ENCODE measurements at regions not wholly inside any gene's neighbourhood (a gene's known extent, or its start where the extent isn't known, plus 50 kb on each side); places are given as distances from the start of the nearest gene placed in this dataset.

DNA sequence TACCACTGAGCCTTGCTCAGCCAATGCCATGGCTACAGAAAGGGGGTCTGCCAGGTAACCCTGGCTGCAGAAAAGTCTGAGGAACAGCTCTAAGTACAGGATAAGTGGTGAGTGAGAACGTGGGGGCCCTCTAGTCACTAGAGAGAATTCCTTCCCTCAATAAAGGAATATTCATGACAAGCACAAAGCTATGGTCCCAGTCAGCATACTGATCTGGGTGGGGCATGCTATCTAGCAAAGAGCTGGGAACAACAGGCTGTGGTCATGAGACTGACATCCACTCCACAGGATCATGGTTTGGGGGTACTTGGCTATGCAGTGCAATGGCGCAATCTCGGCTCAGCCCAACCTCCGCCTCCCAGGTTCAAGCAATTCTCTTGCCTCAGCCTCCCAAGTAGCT, 140.4 kb downstream of the MTHFS start:
- H3K27me3 ChIP-seq (ENCODE audit: low read depth, low read length), result no peaks in the 10 kb centered on the region
- no peak overlapping the region for H3K9ac ChIP-seq (ENCODE audit: low read length)
- H2AFZ ChIP-seq (ENCODE audit: low read depth, low read length), result no peak overlapping the region
- H3K4me1 ChIP-seq (ENCODE audit: low read length), result peaks cover 27% of the 10 kb centered on the region
- no peak overlapping the region for H3K4me3 ChIP-seq (ENCODE audit: low read length)
- TF ChIP-seq, protein P1, sequence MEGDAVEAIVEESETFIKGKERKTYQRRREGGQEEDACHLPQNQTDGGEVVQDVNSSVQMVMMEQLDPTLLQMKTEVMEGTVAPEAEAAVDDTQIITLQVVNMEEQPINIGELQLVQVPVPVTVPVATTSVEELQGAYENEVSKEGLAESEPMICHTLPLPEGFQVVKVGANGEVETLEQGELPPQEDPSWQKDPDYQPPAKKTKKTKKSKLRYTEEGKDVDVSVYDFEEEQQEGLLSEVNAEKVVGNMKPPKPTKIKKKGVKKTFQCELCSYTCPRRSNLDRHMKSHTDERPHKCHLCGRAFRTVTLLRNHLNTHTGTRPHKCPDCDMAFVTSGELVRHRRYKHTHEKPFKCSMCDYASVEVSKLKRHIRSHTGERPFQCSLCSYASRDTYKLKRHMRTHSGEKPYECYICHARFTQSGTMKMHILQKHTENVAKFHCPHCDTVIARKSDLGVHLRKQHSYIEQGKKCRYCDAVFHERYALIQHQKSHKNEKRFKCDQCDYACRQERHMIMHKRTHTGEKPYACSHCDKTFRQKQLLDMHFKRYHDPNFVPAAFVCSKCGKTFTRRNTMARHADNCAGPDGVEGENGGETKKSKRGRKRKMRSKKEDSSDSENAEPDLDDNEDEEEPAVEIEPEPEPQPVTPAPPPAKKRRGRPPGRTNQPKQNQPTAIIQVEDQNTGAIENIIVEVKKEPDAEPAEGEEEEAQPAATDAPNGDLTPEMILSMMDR (IDR thresholded peaks at IDR 0.05; ENCODE audit: low read depth, low read length), result no peak
- TF ChIP-seq EZH2phosphoT487 (IDR thresholded peaks at IDR 0.05; ENCODE audit: low read depth), result no peak
- no peaks in the 10 kb centered on the region for H4K20me1 ChIP-seq (ENCODE audit: insufficient read depth, low read length)
- no peak overlapping the region for H3K4me2 ChIP-seq (ENCODE audit: low read length)
- no peak overlapping the region for H3K27ac ChIP-seq (ENCODE audit: low read length)
- H3K79me2 ChIP-seq (ENCODE audit: low read length), result no peaks in the 10 kb centered on the region
- H3K36me3 ChIP-seq (replicated peaks; ENCODE audit: low read depth, low read length), result no peaks in the 10 kb centered on the region
- no peaks in the 10 kb centered on the region for H3K9me3 ChIP-seq (ENCODE audit: insufficient read depth, low read length)

DNA sequence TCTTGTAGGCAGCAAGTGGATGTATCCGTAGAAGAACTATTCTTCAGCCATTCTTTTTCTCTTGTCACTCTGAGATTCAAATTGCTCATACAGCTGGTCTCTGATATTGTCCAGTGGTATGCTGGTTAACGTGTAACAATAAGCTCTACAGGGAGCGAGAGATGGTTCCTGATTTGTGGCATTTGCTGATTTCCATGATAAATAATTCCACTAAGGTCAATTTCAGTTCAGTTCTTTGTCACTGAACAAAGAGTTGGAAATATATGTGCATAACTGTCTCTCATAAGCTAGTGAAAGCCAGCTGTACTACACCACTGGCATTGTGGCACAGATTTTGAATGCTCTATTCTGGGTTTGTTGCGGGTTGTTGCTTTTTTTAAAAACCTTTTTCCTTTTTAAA, 131.7 kb downstream of the MTHFS start:
- Histone ChIP-seq H2AFZ (ENCODE audit: low read depth, low read length) (0 out of 2 replicates have a peak overlapping the region, but pooled peaks have one; percentile 4), H3K4me2 (ENCODE audit: low read length) (no peak overlapping the region), H3K4me1 (ENCODE audit: low read length) (peaks cover 51% of the 10 kb centered on the region), H4K20me1 (ENCODE audit: insufficient read depth, low read length) (no peaks in the 10 kb centered on the region), H3K4me3 (ENCODE audit: low read length) (no peak overlapping the region), H3K27me3 (ENCODE audit: low read depth, low read length) (no peaks in the 10 kb centered on the region), H3K79me2 (ENCODE audit: low read length) (no peaks in the 10 kb centered on the region), H3K36me3 (replicated peaks; ENCODE audit: low read depth, low read length) (peaks cover 3% of the 10 kb centered on the region), H3K9me3 (ENCODE audit: insufficient read depth, low read length) (no peaks in the 10 kb centered on the region), H3K27ac (ENCODE audit: low read length) (no peak overlapping the region), H3K9ac (ENCODE audit: low read length) (no peak overlapping the region)
- no peak for TF ChIP-seq EZH2phosphoT487 (IDR thresholded peaks at IDR 0.05; ENCODE audit: low read depth)
- TF ChIP-seq, protein P1 (IDR thresholded peaks at IDR 0.05; ENCODE audit: low read depth, low read length), result no peak

DNA sequence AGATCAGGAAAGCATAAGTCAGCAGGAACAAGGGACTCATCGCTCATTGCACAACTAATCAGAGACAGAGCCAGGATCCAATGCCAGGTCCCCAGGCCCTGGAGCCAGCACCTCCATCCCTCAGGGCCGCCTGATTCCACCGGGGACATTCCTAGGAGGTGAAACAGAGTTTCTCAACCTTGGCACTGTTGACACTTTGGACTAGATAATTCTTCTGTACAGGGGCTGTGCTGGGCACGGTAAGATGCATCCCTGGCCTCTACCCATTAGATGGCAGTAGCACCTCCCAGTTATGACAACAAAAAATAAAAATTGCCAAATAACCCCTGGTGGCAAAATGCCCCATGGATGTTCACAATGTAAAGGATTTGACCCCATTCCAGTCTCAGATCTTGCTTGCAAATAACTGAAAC, 127.7 kb downstream of the MTHFS start:
- Histone ChIP-seq H3K4me3 (ENCODE audit: low read length) (no peak overlapping the region), H3K9ac (ENCODE audit: low read length) (peak overlapping the region; percentile 6; the same call in 1 of the 2 replicates), H3K4me2 (ENCODE audit: low read length) (no peak overlapping the region), H3K4me1 (ENCODE audit: low read length) (peaks cover 19% of the 10 kb centered on the region; the same call in 1 of the 2 replicates), H2AFZ (ENCODE audit: low read depth, low read length) (no peak overlapping the region; the same call in 1 of the 2 replicates), H3K27ac (ENCODE audit: low read length) (no peak overlapping the region), H3K36me3 (replicated peaks; ENCODE audit: low read depth, low read length) (peaks cover 2% of the 10 kb centered on the region), H3K9me3 (ENCODE audit: insufficient read depth, low read length) (no peaks in the 10 kb centered on the region), H3K27me3 (ENCODE audit: low read depth, low read length) (no peaks in the 10 kb centered on the region), H4K20me1 (ENCODE audit: insufficient read depth, low read length) (no peaks in the 10 kb centered on the region), H3K79me2 (ENCODE audit: low read length) (no peaks in the 10 kb centered on the region)
- TF ChIP-seq EZH2phosphoT487 (IDR thresholded peaks at IDR 0.05; ENCODE audit: low read depth), result no peak
- TF ChIP-seq, protein P1 (IDR thresholded peaks at IDR 0.05; ENCODE audit: low read depth, low read length), result peak; percentile 90

DNA sequence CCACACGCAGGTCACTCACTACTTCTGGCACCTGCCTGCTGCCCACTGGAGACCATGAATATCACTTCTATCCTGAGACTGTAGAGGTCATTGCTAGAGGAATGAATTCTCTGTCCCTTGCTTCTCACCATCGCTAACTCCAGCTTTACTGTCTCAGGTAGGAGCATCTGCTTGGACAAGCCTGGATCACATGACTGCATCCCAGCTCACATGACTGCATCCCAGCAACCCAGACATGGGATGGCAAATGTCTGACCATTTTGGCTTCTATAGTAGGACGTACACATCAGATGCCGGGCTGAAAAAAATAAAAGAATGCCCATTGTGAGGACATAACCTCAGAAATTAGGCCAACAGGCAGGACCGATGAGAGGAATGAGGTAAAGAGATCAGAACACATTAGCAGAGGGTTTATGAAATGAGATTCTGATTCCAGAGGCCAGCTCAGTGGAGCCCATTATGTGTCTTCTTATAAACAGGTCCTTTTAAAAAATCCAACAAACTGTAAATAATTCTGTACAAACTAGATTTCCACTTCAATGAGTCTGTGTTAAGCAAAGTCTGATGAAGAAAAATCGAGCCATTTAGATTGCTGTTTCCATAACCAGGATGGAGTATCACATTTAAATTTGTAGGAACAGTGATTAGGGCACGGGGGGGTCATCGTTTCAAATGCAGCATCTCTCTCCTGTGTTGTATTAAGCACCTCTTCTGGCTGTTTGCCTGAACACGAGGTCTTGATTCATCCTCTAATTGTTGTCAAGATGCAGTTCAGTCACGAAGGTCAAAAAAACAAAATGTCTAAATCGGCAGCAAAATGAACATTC, 126.7 kb downstream of the MTHFS start:
- no peaks in the 10 kb centered on the region for H4K20me1 ChIP-seq (ENCODE audit: insufficient read depth, low read length)
- H3K4me1 ChIP-seq (ENCODE audit: low read length), result peaks cover 15% of the 10 kb centered on the region; the same call in 1 of the 2 replicates
- H2AFZ ChIP-seq (ENCODE audit: low read depth, low read length), result no peak overlapping the region
- no peaks in the 10 kb centered on the region for H3K36me3 ChIP-seq (replicated peaks; ENCODE audit: low read depth, low read length)
- H3K79me2 ChIP-seq (ENCODE audit: low read length), result no peaks in the 10 kb centered on the region
- H3K27ac ChIP-seq (ENCODE audit: low read length), result no peak overlapping the region
- H3K9me3 ChIP-seq (ENCODE audit: insufficient read depth, low read length), result no peaks in the 10 kb centered on the region
- no peak for TF ChIP-seq EZH2phosphoT487 (IDR thresholded peaks at IDR 0.05; ENCODE audit: low read depth)
- TF ChIP-seq, protein P1 (IDR thresholded peaks at IDR 0.05; ENCODE audit: low read depth, low read length), result no peak
- no peak overlapping the region for H3K9ac ChIP-seq (ENCODE audit: low read length)
- no peak overlapping the region for H3K4me3 ChIP-seq (ENCODE audit: low read length)
- no peak overlapping the region for H3K4me2 ChIP-seq (ENCODE audit: low read length)
- no peaks in the 10 kb centered on the region for H3K27me3 ChIP-seq (ENCODE audit: low read depth, low read length)
